GM23338 (cell line): ENCODE measurements at regions not wholly inside any gene's neighbourhood (a gene's known extent, or its start where the extent isn't known, plus 50 kb on each side); places are given as distances from the start of the nearest gene placed in this dataset.

ENCODE experiments used
- ATAC-seq: fragments of 200-7000 bp; cut with Tn5 transposase; 3 replicates; pipeline ENCODE4 v1.9.1; 2020
- DNase-seq: peaks from one replicate; pipeline ENCODE4 v3.0.0-alpha.2; 2015; ENCODE audit warnings: low spot score
- H2AFZ ChIP-seq: fragments of 200-600 bp; sonication (generic); 2 replicates; pipeline ENCODE4 v1.8.0; 2016; ENCODE audit warnings: antibody characterized with exemption, mild to moderate bottlenecking, moderate library complexity
- H3F3A ChIP-seq: fragments of 200-600 bp; sonication (generic); replicated peaks from 2 replicates; pipeline ENCODE4 v1.8.0; 2017; ENCODE audit warnings: antibody characterized with exemption, mixed run types, low read depth
- H3K27ac ChIP-seq: fragments of 200-600 bp; sonication (generic); 2 replicates; pipeline ENCODE4 v1.6.1; 2016; ENCODE audit warnings: low read depth
- H3K27me3 ChIP-seq: fragments of 200-600 bp; sonication (generic); 2 replicates; pipeline ENCODE4 v1.8.0; 2016; ENCODE audit warnings: mild to moderate bottlenecking, mixed run types, moderate library complexity; ENCODE audit not compliant: insufficient read depth
- H3K36me3 ChIP-seq: fragments of 200-600 bp; sonication (generic); 2 replicates; pipeline ENCODE4 v1.8.0; 2016; ENCODE audit warnings: mild to moderate bottlenecking; ENCODE audit not compliant: insufficient read depth
- H3K4me1 ChIP-seq: fragments of 200-600 bp; sonication (generic); 2 replicates; pipeline ENCODE4 v1.8.0; 2016; ENCODE audit warnings: mild to moderate bottlenecking, moderate library complexity; ENCODE audit not compliant: insufficient read depth
- H3K4me2 ChIP-seq: fragments of 200-600 bp; sonication (generic); 2 replicates; pipeline ENCODE4 v1.7.1; 2017; ENCODE audit warnings: mixed run types
- H3K4me3 ChIP-seq: fragments of 200-600 bp; sonication (generic); 2 replicates; pipeline ENCODE4 v1.6.1; 2016; ENCODE audit warnings: mixed run types
- H3K79me2 ChIP-seq: fragments of 200-600 bp; sonication (generic); replicated peaks from 2 replicates; pipeline ENCODE4 v1.8.0; 2017; ENCODE audit warnings: mild to moderate bottlenecking; ENCODE audit not compliant: insufficient read depth
- H3K9me2 ChIP-seq: fragments of 200-600 bp; sonication (generic); 2 replicates; pipeline ENCODE4 v1.8.0; 2017; ENCODE audit not compliant: insufficient read depth
- H4K20me1 ChIP-seq: fragments of 200-600 bp; sonication (generic); replicated peaks from 2 replicates; pipeline ENCODE4 v1.8.0; 2017; ENCODE audit warnings: mild to moderate bottlenecking; ENCODE audit not compliant: insufficient read depth
- H3K27ac Mint-ChIP-seq: 2 replicates; pipeline ENCODE4 v1.8.0; 2020; ENCODE audit warnings: inconsistent platforms, mild to moderate bottlenecking, moderate library complexity, mixed read lengths
- H3K27me3 Mint-ChIP-seq: 3 replicates; pipeline ENCODE4 v1.8.0; 2022; ENCODE audit warnings: low read depth, mild to moderate bottlenecking, moderate library complexity, mixed read lengths, inconsistent platforms; ENCODE audit not compliant: insufficient read depth, poor library complexity
- H3K36me3 Mint-ChIP-seq: 3 replicates; pipeline ENCODE4 v1.8.0; 2021; ENCODE audit warnings: low read depth, mild to moderate bottlenecking, inconsistent platforms, moderate library complexity, mixed read lengths
- H3K4me1 Mint-ChIP-seq: 3 replicates; pipeline ENCODE4 v1.8.0; 2020; ENCODE audit warnings: mild to moderate bottlenecking, inconsistent platforms, mixed read lengths
- H3K4me3 Mint-ChIP-seq: 3 replicates; pipeline ENCODE4 v1.8.0; 2021; ENCODE audit warnings: moderate library complexity, mild to moderate bottlenecking, inconsistent platforms, mixed read lengths
- H3K9me3 Mint-ChIP-seq: 3 replicates; pipeline ENCODE4 v1.8.0; 2020; ENCODE audit warnings: moderate library complexity, mild to moderate bottlenecking, inconsistent platforms, mixed read lengths
- EZH2 ChIP-seq: fragments of 200-600 bp; sonication (generic); IDR thresholded peaks from one replicate; pipeline ENCODE4 v1.8.0; 2017; ENCODE audit warnings: antibody characterized with exemption, mild to moderate bottlenecking, low read depth; ENCODE audit not compliant: unreplicated experiment
- EZH2phosphoT487 ChIP-seq: fragments of 200-600 bp; sonication (generic); IDR thresholded peaks from one replicate; pipeline ENCODE4 v1.8.1; 2018; ENCODE audit warnings: antibody characterized with exemption; ENCODE audit not compliant: unreplicated experiment
- JUNB ChIP-seq: IDR thresholded peaks from one replicate; pipeline ENCODE4 v1.6.1; 2016; ENCODE audit warnings: antibody characterized with exemption; ENCODE audit not compliant: unreplicated experiment
- STAT1 ChIP-seq: IDR thresholded peaks from one replicate; pipeline ENCODE4 v1.6.1; 2016; ENCODE audit warnings: antibody characterized with exemption; ENCODE audit not compliant: unreplicated experiment
- ZNF114 ChIP-seq: fragments of 250-450 bp; sonication (Bioruptor Pico); IDR thresholded peaks from 2 replicates; pipeline ENCODE4 v1.5.0; 2020; ENCODE audit warnings: mild to moderate bottlenecking, moderate library complexity
- TF ChIP-seq, protein P1 (sequence below): fragments of 250-450 bp; sonication (Bioruptor Pico); IDR thresholded peaks from 2 replicates; pipeline ENCODE4 v1.5.0; 2020; ENCODE audit warnings: mild to moderate bottlenecking, moderate library complexity

DNA sequence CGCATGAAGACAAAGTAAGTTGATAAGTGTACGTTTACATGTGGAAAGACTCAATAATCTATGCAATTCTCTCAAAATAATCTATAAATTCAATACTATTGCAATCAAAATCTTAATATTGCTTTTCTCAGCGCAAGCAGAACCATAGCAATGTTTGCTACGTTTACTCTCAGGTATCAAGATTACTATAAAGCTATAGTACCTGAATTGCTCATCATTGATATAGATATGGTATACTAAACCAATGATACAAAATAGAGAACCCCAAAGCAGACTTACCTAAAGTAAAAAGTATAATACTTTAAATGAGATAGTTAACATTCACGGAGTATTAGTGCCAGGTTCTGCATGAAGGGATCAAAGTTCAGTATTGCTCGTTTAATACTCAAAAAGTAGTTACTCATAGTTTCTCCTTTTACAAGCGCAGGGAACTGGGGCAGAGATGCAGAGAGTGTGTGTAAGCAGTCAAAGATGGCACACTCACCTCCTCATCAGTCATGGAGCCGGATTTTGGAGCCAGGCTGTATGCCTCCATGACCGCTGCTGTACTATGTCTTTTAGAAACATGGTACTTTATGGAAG is 391.0 kb upstream of the ID2 start:
- ATAC-seq, result no peak
- peaks cover 6% of the 10 kb centered on the region; the same call in 2 of the 3 replicates for H3K9me3 Mint-ChIP-seq
- no peak overlapping the region for H3K27ac Mint-ChIP-seq
- peaks cover 4% of the 10 kb centered on the region for H3K27me3 Mint-ChIP-seq
- Histone ChIP-seq H3K79me2 (no peaks in the 10 kb centered on the region), H3K9me2 (peaks cover 10% of the 10 kb centered on the region), H3K4me1 (no peaks in the 10 kb centered on the region), H2AFZ (no peak overlapping the region), H3K4me2 (no peak overlapping the region), H3K36me3 (no peaks in the 10 kb centered on the region), H3F3A (no peaks in the 10 kb centered on the region), H3K27ac (no peak overlapping the region), H3K4me3 (no peak overlapping the region), H4K20me1 (no peaks in the 10 kb centered on the region), H3K27me3 (no peaks in the 10 kb centered on the region)
- H3K4me1 Mint-ChIP-seq, result no peaks in the 10 kb centered on the region; the same call in 2 of the 3 replicates
- no peak for DNase-seq
- TF ChIP-seq ZNF114 (CRISPR knock-in tag), result no peak
- H3K36me3 Mint-ChIP-seq, result peaks cover 11% of the 10 kb centered on the region
- no peak overlapping the region for H3K4me3 Mint-ChIP-seq

DNA sequence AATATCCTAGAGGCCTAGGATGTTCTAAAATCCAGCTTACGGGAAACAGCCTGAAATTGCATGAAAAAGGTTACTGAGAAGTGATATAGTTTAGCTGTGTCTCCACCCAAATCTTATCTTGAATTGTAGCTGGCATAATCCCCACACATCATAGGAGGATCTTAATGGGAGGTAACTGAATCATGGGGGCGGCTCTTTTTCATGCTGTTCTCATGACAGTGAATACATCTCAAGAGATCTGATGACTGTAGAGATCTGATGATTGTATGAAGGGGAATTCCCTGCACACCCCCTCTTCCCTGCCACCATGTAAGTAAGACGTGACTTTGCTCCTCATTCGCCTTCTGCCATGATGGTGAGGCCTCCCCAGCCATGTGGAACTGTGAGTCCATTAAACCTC is 385.6 kb upstream of the ID2 start:
- Mint-ChIP-seq H3K27me3 (peaks cover 7% of the 10 kb centered on the region), H3K4me3 (no peak overlapping the region), H3K36me3 (peaks cover 8% of the 10 kb centered on the region), H3K4me1 (no peaks in the 10 kb centered on the region), H3K27ac (no peak overlapping the region), H3K9me3 (peaks cover 6% of the 10 kb centered on the region)
- no peak overlapping the region for H3K27ac ChIP-seq
- ATAC-seq (no peak), DNase-seq (no peak)
- no peaks in the 10 kb centered on the region for H3F3A ChIP-seq
- peaks cover 41% of the 10 kb centered on the region for H3K9me2 ChIP-seq
- H3K79me2 ChIP-seq, result no peaks in the 10 kb centered on the region
- H2AFZ ChIP-seq, result no peak overlapping the region
- no peak overlapping the region for H3K4me2 ChIP-seq
- H3K36me3 ChIP-seq, result no peaks in the 10 kb centered on the region
- no peaks in the 10 kb centered on the region for H3K4me1 ChIP-seq
- H3K4me3 ChIP-seq, result no peak overlapping the region
- TF ChIP-seq STAT1, result no peak
- TF ChIP-seq EZH2phosphoT487, result no peak
- H4K20me1 ChIP-seq, result no peaks in the 10 kb centered on the region
- no peaks in the 10 kb centered on the region for H3K27me3 ChIP-seq

DNA sequence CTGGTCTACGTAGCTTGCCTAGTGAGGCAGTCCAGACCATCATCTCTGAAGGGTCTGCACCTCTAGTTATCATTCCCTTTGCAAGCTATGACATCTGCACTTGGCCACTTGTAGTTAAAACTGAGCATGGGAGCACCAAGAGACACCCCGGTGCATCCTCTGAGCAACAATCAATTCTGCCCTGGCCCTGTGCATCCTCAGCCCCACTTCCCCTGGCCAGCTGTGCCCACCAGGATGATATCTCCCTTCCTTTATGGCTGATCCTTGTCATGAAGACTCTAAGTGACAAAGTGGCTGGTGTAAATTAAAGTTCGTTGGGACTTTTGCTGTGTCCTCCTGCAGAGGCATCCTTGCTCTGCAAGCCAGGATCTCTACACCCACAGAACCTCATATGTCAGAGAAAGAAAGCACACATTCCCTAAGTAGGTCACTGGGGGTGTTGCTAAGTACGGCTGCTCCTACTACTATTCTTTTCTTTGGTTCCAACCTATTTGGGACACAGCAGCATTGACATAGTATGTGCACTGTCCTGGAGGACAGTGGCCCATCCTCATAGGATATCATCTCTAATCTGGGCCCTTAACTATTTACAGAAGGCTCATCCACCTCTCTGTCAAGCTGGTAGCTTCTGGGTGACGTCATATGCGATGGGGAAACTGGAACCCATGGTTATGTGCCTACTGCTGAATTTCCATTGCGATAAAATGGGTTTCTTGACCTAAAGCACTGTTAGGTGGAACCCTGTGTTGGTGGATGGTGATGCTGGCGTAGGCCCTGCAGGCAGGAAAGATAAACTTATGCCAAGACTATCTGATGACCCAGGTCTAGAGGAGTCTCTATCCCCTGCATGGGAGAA is 384.3 kb upstream of the ID2 start:
- Mint-ChIP-seq H3K27ac (no peak overlapping the region), H3K9me3 (peaks cover 3% of the 10 kb centered on the region; the same call in 2 of the 3 replicates), H3K27me3 (peaks cover 10% of the 10 kb centered on the region), H3K4me1 (no peaks in the 10 kb centered on the region), H3K4me3 (no peak overlapping the region), H3K36me3 (peaks cover 4% of the 10 kb centered on the region; the same call in 2 of the 3 replicates)
- Histone ChIP-seq H3K4me1 (no peaks in the 10 kb centered on the region), H3K36me3 (no peaks in the 10 kb centered on the region), H3K4me3 (no peak overlapping the region), H3K9me2 (peaks cover 43% of the 10 kb centered on the region), H3K27ac (no peak overlapping the region), H4K20me1 (no peaks in the 10 kb centered on the region), H2AFZ (no peak overlapping the region), H3K79me2 (no peaks in the 10 kb centered on the region), H3K4me2 (no peak overlapping the region), H3K27me3 (no peaks in the 10 kb centered on the region), H3F3A (no peaks in the 10 kb centered on the region)
- no peak for DNase-seq
- no peak for ATAC-seq
- TF ChIP-seq JUNB, result no peak
- TF ChIP-seq, protein P1, sequence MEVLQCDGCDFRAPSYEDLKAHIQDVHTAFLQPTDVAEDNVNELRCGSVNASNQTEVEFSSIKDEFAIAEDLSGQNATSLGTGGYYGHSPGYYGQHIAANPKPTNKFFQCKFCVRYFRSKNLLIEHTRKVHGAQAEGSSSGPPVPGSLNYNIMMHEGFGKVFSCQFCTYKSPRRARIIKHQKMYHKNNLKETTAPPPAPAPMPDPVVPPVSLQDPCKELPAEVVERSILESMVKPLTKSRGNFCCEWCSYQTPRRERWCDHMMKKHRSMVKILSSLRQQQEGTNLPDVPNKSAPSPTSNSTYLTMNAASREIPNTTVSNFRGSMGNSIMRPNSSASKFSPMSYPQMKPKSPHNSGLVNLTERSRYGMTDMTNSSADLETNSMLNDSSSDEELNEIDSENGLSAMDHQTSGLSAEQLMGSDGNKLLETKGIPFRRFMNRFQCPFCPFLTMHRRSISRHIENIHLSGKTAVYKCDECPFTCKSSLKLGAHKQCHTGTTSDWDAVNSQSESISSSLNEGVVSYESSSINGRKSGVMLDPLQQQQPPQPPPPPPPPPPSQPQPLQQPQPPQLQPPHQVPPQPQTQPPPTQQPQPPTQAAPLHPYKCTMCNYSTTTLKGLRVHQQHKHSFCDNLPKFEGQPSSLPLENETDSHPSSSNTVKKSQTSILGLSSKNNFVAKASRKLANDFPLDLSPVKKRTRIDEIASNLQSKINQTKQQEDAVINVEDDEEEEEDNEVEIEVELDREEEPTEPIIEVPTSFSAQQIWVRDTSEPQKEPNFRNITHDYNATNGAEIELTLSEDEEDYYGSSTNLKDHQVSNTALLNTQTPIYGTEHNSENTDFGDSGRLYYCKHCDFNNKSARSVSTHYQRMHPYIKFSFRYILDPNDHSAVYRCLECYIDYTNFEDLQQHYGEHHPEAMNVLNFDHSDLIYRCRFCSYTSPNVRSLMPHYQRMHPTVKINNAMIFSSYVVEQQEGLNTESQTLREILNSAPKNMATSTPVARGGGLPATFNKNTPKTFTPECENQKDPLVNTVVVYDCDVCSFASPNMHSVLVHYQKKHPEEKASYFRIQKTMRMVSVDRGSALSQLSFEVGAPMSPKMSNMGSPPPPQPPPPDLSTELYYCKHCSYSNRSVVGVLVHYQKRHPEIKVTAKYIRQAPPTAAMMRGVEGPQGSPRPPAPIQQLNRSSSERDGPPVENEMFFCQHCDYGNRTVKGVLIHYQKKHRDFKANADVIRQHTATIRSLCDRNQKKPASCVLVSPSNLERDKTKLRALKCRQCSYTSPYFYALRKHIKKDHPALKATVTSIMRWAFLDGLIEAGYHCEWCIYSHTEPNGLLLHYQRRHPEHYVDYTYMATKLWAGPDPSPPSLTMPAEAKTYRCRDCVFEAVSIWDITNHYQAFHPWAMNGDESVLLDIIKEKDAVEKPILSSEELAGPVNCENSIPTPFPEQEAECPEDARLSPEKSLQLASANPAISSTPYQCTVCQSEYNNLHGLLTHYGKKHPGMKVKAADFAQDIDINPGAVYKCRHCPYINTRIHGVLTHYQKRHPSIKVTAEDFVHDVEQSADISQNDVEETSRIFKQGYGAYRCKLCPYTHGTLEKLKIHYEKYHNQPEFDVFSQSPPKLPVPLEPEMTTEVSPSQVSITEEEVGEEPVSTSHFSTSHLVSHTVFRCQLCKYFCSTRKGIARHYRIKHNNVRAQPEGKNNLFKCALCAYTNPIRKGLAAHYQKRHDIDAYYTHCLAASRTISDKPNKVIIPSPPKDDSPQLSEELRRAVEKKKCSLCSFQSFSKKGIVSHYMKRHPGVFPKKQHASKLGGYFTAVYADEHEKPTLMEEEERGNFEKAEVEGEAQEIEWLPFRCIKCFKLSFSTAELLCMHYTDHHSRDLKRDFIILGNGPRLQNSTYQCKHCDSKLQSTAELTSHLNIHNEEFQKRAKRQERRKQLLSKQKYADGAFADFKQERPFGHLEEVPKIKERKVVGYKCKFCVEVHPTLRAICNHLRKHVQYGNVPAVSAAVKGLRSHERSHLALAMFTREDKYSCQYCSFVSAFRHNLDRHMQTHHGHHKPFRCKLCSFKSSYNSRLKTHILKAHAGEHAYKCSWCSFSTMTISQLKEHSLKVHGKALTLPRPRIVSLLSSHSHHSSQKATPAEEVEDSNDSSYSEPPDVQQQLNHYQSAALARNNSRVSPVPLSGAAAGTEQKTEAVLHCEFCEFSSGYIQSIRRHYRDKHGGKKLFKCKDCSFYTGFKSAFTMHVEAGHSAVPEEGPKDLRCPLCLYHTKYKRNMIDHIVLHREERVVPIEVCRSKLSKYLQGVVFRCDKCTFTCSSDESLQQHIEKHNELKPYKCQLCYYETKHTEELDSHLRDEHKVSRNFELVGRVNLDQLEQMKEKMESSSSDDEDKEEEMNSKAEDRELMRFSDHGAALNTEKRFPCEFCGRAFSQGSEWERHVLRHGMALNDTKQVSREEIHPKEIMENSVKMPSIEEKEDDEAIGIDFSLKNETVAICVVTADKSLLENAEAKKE, result no peak
- no peak for TF ChIP-seq EZH2
